ENCODE measurements at regions not wholly inside any gene's neighbourhood (a gene's known extent, or its start where the extent isn't known, plus 50 kb on each side); places are given as distances from the start of the nearest gene placed in this dataset.

DNA sequence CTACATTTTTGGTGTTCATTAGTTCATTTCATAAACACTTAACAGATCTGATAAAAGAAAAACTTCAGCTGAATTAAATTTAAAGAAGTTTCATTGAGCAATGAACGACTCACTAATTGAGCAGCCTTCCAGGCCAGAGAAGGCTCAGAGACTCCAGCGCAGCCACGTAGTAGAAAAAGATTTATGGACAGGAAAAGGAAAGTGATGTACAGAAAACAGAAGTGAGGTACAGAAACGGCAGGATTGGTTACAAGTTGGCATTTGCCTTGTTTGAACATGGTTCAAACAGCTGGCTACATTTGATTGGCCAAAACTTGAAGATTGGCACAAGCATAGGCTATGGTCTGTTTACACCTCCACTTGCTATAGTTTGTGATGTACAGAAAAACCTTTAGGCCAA, 166.3 kb upstream of the DTNBP1 start:
- TF ChIP-seq, protein P1, sequence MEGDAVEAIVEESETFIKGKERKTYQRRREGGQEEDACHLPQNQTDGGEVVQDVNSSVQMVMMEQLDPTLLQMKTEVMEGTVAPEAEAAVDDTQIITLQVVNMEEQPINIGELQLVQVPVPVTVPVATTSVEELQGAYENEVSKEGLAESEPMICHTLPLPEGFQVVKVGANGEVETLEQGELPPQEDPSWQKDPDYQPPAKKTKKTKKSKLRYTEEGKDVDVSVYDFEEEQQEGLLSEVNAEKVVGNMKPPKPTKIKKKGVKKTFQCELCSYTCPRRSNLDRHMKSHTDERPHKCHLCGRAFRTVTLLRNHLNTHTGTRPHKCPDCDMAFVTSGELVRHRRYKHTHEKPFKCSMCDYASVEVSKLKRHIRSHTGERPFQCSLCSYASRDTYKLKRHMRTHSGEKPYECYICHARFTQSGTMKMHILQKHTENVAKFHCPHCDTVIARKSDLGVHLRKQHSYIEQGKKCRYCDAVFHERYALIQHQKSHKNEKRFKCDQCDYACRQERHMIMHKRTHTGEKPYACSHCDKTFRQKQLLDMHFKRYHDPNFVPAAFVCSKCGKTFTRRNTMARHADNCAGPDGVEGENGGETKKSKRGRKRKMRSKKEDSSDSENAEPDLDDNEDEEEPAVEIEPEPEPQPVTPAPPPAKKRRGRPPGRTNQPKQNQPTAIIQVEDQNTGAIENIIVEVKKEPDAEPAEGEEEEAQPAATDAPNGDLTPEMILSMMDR (IDR thresholded peaks at IDR 0.05; ENCODE audit: borderline replicate concordance, insufficient read depth, low read depth, low read length), result no peak
- no peak overlapping the region for H3K4me3 ChIP-seq (ENCODE audit: low read depth, low read length)

DNA sequence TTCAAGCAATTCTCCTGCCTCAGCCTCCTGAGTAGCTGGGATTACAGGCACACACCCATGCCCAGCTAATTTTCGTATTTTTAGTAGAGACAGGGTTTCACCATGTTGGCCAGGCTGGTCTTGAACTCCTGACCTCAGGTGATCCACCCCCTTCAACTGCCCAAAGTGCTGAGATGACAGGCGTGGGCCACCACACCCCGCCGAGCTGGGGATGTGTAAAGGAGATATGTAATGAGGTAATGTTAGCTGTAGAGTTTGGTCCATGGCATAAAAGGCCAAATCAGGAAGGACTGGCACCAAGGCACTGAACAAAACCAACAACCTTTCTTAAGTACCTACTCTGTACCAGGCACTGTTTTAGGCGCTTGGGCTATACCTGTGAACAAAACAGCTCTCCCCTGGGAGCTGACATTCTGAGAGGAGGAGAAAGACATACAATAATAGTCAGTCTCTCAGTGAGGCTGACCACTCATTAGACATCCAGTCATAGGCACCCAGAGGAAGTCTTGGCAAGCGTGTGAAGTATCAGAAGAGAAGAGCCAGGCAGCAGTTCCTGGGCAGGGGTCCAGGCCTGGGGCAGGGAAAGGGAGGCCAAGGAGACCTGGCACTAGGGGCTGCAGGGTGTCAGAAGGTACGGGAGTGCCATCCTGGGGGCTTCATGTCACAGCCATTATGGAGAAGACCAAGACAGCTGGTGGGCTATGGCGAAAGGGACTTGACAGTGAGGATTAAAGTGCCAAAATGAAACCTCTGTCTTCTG, 164.8 kb upstream of the DTNBP1 start:
- H3K4me3 ChIP-seq (ENCODE audit: low read depth, low read length), result no peak overlapping the region

DNA sequence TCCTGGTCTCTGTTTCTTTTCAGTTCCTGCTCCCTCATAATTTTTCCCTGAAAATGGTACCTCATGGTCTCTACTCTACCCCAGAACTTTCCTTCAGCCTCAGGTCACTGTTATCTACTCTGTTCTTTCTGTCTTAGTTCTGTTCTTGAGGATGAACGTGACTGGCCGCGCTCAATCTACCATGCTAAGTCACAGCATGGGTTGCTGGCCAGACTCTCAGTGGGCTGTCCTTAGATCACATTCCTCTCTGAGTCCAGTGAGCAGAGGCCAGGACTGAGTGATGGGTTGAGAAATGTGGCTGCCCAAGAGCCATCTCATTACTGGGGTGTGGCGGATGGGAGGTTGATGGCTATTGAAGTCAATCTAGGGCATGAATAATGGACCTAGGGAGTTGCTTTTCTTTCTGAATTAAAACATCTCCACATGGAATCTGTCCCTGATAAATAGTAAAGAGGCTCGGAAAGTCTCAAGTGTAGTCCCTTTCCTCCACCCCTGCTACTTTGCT, 164.0 kb upstream of the DTNBP1 start:
- no peak overlapping the region for H3K4me3 ChIP-seq (ENCODE audit: low read depth, low read length)
- TF ChIP-seq, protein P1 (IDR thresholded peaks at IDR 0.05; ENCODE audit: borderline replicate concordance, insufficient read depth, low read depth, low read length), result no peak

More for the DNA sequence above, 164.8 kb upstream of the DTNBP1 start:
- TF ChIP-seq, protein P1 (IDR thresholded peaks at IDR 0.05; ENCODE audit: borderline replicate concordance, insufficient read depth, low read depth, low read length), result no peak

DNA sequence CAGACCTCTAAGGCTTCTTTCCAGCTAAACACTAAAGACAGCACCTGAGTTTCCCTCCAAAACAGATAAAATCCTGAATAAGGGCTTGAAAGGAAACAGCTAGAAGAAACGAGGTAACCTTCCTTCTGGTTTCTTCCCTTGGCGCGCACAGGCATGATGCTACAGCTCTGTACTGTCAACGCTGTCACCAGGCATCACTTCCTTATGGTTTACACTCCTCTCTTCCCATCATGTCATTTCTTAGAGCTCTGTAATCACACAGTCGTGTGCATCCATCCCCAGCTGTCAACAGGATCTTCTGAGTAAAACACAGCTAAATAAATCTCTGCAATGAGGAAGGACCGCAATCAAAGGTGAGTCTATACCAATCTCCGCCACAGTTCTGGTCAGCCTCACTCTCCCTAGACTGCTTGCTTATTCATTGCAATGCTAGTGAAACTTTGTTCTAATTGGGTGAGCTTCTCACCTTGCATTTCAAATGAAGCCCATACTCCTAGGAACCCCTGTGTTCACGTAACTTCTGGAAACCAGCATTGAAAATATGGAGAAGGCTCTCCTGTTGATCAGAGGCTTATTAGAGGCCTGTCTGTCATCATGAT, 162.6 kb upstream of the DTNBP1 start:
- TF ChIP-seq, protein P1 (IDR thresholded peaks at IDR 0.05; ENCODE audit: borderline replicate concordance, insufficient read depth, low read depth, low read length), result no peak
- no peak overlapping the region for H3K4me3 ChIP-seq (ENCODE audit: low read depth, low read length)

- no peak overlapping the region for H3K4me3 ChIP-seq (ENCODE audit: low read depth, low read length)
- TF ChIP-seq, protein P1 (IDR thresholded peaks at IDR 0.05; ENCODE audit: borderline replicate concordance, insufficient read depth, low read depth, low read length), result no peak
Measured at GRCh38 chr6:15824811-15825210, 162.0 kb upstream of the DTNBP1 start.

GRCh38 chr6:15823838-15824414, 161.1 kb upstream of the DTNBP1 start:
- TF ChIP-seq, protein P1 (IDR thresholded peaks at IDR 0.05; ENCODE audit: borderline replicate concordance, insufficient read depth, low read depth, low read length), result no peak
- H3K4me3 ChIP-seq (ENCODE audit: low read depth, low read length), result no peak overlapping the region

Data from GM12875 (cell line).